NCI-H1417 treated with DMSO at 0.1 percent for 48 hours (cell line): ENCODE measurements at regions not wholly inside any gene's neighbourhood (a gene's known extent, or its start where the extent isn't known, plus 50 kb on each side); places are given as distances from the start of the nearest gene placed in this dataset.

Experiments
- DNase-seq: peaks from one replicate; lab custom pipeline; 2025; lab: John Stamatoyannopoulos, UW

DNA sequence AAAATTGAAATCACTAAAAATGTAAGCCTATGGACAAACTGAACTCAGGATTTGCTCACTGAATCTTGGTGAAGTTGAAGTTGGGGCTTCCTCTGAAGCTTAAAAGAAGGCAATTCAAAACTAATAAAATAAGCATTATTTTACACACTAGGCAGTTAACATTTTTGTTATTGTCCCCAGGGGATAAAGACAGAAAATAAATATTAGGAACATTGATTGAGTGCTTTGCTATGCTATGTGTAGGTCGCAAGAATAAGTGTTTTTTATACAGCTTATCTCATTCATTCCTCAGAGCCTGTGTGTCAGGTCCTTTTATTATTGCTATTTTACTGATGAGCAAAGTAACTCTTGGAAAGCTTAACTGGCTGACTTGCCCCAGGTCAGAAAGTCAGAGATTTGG lies 82.2 kb downstream of the ZNF608 start:
- no peak for DNase-seq

DNA sequence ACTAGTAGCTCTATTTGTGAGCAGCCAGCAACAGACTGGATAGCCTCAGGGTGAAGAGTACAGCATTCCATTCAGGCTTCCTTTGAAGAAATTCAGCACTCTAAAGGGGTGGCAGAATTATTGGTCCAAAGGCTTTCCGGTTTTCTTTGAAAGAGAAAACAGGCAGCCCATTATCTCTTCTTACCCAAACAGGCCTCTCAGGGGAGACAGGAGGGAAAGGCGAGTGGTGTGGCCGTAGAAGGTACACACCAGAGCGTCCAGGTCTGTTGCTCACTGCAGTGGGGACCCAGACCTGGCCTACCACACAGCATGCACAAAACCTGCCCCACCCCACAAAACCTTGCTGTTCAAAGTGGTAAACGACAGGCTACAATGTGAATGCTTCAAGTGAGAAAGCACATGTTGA lies 83.3 kb downstream of the ZNF608 start:
- DNase-seq = no peak

DNA sequence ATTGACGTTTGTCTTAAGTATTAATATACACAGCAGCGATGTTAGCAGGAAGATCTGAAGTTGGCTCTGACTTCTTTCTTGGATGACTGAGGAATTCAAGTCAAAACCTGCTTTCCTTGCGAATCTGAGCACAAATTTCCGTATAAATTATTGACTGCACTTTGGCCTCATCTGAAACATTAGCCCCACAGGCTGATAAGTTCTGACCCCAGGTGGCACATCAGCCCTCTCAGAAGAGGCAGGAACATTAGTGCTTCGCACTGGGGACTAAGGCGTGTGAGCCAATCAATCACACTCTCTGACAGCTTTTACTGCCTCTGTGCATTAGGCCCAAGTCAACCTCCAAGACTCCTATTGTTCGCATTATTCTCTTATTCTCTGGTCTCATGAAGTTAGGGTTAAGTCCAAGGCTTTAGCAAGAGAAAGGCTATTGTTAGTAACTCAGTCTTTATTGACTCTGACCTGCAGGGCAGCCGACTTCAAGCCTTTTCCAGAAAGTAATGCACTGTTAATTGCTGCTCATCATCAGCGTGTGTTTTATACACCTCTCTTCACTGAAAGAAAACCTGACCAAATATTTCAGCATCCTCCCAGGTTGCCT lies 84.2 kb downstream of the ZNF608 start:
- DNase-seq = peak; percentile 53

DNA sequence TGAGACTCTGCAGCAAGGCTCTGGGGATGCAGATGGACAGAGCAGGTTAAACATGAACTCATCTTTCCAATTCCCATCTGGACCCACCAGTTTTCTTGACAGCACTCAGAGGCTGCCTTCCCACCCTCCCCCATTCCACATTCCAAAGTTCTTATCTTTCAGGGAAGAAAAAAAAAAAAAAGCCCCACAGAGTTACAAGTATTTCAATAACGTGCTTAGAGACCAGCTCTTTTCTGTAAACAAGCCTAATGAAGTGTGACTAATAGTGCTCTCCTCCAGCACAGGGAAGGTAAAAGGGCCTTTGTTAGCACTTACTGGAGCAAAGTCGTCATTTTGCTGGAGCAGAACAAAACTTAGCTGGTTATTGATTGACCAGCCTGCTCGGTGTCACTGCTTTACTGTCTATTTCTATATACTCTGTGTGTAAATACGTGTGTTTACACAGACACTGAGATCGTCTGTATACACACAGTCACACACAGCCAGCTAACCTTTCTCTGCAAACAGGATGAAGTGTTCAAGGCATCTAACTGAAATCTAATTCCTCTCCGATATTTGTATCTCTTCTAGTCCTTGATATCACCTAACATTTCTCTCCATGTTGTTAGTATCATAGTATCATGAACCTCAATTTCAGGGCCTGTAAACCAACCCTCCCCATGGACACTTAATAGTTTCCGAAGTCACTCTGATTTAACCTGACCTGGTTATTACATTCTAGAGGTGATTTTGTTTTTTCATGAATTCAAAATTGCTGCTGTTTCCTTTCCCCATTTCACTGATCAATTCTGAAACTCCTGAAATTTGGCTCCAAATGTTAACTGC lies 84.9 kb downstream of the ZNF608 start:
- no peak for DNase-seq

DNA sequence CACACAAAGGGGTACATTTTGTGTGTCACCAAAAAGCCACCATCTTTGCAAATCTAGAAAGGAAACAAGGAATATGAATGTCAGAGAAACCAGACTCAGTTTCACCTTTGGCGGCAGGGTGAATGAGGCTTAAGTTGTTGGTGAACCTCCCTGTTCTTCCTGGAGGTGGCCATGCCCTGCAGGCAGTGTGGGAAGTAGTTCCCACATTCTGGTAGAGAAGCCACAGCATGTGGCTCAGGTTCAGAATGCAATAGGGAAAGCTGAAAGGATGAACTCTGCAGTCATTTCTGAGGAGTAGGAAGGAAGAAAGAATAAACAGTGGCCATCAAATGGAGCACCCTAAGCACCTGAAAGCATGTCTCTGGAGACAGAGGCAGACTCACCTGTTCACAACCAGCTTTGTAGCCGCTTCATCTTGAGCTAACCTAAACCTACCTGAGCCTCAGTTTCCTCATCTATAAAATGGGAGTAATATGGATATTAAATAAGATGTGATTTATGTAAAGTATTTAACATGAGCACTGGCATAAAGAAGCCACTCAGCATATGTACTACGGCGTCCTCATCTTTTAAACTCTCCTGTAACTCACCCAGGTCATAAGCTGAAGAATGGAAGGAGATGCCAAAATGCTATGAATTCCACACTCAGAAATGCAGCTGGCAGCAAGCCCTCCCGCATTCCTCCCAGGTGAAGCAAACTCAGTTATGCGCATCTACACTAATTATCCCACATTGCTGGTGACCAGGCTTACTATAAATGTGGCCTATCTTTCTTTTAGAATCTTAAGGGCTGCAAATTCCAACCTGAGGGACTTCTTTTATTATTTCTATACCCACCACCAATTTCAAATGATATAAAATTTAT lies 86.0 kb downstream of the ZNF608 start:
- DNase-seq = no peak

DNA sequence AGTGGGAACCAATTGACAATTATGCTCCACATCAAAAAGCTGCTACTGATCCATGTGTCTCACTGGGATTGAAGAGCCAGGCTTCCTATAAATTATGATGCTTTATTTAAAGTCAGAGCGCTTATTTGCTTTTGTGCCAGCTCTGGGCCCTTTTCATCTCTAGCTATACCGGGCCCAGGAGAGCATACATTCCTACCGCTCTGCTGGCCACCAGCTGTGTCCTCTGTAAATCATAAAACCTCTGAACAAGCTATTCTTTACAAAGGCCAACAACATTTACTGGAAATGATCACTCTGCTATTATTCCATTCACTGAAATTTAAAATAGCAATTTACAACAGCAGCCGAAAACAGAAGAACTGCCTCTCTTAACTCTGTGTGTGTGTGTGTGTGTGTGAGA lies 86.6 kb downstream of the ZNF608 start:
- peak; percentile 47 for DNase-seq

DNA sequence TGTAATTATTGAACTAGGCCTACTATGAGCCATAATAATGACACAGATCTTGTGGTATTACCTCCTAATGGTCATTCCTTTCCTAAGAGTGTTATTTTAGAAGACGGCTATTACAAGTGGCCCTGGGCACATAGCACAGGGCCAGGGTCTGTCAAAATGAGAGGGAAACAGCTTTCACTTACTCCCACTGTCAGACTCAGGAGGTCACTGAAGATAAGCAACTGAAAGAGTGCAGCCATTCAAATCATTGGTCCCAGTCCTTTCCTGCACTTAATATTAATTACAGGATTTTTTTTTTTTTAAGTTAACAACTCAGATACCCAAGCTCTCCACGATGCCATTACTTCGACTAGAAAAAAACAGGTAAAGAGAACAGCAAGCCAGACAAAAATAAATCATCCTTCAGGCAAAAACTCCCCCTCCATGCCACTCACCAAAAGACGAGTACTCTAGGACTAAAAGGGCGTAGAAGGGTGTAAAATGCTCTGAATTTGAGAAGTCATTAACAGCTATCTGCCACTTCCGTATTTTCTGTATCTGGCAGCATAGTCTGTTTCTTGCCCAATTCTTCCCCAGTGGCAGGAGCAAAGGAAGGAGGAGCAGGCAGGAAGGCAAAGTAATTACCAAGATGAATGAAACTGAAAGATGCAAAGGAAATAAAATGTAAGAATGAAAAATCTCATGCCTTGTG lies 87.4 kb downstream of the ZNF608 start:
- no peak for DNase-seq

DNA sequence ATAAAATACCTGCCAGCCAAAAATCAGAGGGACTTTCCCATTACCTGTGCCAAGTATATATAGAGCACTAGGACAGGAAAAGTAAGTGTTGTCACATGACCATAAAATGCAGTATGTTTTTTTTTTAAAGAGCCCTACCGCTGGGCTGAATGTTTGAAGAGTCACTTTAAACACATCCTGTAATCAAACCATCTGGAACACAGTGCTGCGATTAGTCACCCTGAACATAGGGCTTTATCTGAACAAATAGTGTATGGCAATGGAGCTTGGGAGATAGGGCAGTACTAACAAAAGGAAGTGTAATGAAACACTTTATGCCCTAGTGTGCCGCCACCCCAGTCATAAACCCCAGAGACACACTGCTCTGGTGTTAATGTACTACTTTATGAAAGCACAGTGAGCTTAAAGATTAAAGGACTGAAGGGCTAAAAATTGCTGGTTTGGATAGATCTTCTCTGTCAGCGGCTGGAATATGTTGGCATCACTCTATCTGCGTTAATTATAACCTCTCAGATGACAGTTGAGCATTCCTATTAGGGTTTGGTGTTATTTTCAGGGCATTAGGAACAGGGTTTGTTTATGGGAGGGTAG lies 90.4 kb downstream of the ZNF608 start:
- peak; percentile 85 for DNase-seq

DNA sequence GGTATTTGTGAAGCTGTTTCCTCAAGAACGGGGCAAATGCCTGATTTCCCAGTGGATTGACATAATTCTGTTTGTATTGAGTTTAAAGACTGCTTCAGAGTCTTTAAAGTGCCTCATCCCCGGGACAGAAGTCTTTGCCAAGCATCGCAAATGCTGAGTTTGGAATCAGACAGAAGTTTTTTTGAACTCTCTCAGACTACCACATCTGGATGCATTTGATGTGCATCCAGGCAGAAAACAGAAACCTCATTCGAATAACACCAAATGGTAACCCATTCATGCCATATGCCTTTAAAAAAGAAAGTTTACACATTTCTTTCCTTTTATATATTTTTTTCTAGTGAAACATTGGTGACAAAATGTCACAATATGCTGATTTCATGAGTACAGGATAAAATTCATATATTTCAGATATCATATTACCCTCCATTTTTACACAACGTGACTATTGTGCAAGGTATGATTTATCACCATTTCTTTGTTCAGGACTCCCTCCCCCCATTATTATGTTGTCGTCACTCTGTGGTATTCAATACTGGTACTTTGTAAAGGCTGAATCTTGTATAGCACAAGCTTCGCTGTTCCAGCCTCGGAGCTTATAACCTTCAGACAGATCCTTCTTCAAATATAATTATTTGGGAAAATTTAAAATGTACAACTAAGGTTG lies 91.1 kb downstream of the ZNF608 start:
- peak; percentile 63 for DNase-seq

DNA sequence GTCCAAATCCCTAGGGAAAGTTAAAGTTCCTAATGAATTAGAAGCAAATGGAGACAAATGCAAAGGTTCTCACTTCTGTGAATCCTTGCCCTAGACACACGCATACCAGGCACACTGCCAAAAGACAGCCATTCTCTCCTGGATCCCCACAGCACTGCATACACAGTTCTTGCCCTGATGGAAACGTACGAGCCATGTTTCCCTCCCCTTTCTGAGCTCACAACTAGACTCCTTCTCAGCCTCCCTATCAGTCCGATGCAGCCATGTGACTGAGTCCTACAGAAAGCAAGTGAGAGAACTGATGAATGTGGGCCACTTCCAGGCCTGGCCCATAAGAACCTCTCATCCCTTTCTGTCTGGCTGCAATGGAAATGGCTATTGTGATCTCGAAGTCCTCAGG lies 92.0 kb downstream of the ZNF608 start:
- DNase-seq = no peak

DNA sequence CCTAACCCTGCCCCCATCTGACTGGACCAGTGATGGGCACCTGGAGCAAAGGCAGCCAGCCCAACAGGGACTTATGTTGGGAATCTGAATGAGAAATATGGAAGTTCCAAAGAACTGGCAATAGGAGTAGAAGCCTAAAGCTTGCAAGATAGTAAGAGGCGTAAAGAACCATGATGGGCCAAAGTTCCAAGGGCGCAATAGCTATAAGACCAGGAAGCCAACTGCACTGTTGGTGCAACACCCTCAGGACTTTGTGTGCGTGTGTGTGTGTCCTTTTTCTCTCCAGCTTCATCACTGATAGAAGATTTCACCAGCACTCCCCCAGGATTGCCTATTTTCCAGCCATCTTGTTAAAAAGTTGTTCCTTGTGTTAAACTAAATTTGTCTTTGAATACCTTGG lies 92.8 kb downstream of the ZNF608 start:
- DNase-seq = no peak

DNA sequence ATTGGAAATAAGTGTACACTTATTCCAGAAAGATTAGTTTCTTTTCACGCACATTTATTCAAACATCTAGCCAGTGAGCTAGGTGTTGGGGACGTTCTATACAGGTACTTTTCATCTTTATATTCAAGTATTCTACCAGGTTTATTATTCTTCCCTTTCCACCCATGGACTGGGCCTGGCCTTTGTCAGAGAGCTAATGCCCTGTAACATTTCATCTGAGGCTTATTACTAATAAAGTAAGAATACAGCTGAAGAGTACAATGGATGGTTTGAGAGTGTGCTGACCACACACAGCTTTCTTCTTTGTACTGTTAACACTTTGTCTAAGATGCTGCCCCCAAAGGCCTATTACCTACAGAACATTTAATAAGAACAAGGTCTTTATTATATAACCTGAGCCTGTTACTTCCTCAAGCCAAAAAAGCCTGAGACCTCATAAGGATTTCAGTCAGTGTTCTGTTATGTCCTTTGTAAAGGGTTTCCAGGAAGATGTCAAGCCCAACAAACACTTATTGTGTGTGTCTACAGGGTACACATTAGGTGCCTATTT lies 93.5 kb downstream of the ZNF608 start:
- no peak for DNase-seq

DNA sequence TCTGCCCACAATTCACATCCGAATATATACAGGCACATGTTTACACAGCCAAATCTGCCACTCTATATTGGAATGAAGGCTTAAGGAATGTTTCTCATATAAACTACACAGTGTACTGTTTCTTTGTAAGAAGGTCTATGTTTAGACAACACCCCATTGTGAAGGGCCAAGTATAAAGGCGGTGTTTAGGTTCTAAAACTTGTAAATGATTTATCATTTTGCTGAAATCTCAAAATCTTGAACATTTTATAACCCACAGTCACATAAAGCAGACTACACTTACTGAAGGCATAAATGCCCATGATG lies 94.0 kb downstream of the ZNF608 start:
- DNase-seq = no peak

DNA sequence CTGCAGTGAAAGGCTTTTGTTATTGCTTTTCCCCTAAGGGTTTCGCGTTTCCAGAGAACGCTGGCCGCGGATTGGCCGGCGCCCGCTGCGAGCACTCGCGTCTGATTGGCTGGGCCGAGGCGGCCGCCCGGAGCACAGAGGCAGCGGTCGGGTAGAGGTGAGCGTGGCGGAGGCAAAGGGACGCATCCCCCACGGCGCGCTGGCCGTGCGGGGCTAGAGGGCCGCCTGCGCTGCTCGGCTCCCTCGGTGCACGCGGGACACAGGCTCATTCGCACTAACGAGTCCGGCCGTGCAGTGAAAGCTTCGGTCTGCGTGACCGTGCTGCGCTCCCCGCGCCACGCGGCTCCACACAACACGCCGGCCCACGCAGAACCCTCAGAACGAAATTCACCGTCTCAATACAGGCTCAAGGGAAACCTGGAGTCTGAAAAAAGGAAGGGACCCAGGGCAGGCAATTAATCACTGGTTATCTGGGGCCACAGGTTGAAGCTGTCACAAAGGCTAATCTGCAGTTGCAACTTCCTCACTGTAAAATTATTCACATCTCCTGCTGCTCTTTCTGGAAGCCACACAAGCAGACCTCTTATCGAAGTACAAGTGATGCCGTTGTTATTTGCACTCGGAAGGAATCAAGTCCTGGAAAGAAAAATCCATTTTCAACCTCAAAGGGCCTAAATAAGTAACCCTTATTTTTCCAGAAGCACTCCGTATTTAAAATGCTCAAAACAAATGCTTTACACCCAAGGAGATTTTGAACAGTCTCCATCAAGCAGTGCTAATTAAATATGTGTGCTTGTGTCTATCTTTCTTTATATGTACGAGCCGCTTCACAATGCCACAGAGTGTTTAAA lies 94.6 kb downstream of the ZNF608 start:
- DNase-seq = peak; percentile 45

DNA sequence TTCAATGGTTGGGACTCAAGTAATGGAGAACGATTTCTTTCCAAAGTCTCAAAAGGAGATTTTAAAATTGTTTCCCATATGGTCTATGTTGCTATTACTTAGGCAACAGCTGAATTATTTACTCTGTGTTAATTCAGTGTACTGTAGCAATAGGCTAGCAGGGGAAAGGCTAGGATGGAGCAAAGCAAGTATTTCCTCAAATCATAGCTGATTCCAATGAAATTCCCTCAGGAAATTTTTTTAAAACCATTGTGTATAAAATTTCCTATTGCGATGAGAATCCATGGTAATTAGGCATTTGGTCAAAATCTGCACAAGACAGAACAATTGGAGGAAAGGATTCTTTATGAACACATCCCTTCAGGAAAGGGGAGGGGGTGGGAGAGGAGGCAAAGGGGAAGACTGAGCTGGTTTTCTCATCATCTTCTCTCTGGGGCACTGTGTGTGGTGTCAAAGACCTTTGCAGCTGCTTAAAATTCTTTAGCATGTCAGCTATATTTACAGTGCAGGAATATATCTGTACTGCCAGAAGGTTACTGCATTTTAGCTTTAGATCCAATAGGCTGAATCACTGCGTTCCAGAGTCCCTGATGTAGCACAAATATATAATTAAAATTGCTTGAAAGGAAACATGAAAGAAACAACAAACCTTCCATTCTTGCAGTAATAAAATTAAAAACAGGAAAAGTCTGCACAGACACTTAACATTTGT lies 95.3 kb downstream of the ZNF608 start:
- no peak for DNase-seq

DNA sequence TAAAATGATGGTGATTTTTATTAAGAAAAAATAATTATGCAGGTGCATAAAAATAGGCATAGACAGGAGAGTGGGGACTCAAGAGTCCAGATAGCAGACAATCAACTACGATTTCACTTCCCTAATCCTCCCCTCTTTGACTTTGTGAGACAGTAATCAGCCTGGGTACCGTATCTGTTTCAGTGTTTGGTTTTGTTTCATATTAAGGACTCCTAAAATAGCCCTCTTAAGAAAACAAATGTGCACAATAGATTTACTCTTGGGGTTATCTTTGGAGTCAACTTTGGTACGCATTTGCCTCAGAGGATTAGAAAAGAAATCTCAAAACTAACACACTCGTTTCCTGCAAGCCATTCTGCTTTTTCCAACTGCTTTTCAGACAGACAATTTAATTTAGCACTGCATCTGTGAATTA lies 96.3 kb downstream of the ZNF608 start:
- no peak for DNase-seq

DNA sequence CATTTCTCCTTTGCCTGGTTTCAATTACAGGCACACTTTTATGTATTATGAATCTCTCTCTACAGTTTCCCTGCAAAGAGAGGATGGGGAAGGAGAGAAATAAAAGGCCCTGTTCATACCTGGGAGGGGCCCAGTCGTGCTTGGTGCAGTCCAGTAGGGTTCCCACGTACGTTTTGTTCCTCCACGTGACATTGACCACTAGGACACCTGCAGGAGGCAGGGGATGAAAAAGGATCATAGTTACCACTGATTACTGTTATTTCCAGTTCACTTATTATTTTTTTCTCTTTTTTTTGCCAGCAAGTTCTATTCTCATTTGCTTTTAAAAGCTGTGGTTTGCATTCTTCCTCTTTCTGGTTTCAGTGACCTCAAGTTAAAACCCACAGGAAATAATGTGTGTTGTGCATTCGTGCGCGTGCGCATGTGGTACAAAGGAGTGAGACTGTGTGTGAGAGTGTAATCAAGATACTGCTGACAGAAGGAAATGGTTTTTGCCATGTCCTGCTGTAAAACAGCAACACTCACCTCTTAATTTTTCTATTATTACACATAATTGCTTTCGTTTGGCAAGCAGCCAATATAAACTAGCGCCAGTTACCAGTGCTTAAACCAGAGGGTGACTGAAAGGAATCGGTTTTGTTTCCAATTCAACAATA lies 96.8 kb downstream of the ZNF608 start:
- DNase-seq = peak; percentile 74

DNA sequence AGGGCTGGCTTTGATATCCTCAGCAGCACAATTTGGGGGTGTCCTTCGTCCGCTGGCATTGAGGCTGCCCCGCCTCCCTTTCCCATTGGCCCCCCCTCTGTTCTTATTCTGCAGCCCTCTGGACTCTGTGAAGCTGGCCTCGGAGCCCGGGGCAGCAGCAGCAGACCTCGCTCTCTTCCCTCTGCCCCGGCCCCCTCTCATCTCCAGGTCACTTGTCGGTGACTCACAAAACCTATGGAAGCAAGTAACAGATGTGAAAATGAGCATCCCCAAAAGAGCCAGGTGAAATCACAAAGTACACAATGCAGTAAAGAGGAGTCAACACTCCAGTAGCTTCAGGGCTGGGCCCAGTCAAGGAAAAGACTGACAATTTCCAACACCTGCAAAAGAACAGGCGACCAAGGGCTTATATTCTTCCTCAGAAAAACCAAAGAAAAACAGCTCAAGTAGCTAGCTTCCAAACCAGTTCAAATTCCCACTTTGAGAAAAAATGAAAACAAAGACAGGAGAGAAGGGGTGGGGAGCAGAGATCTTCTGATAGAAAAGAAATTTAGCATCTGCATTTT lies 97.5 kb downstream of the ZNF608 start:
- DNase-seq = no peak

DNA sequence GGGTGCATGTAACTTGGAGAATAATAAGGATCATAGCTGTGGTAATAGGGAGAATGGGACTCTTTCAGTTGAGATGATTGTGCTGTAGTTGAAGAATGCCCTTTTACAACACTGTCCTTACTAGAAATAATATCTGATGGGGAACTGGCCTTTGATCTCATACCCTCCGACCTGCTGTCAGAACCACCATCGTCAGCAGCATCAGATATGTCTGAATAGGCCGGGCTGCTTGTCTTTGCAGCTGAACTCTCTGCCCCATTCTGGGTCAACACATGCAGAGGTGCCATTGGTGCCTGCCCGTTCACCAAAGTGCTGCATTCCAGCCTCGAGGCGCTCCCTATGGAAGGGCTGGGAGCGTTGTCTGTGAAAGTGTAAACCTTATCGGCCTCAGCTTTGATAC lies 99.1 kb downstream of the ZNF608 start:
- no peak for DNase-seq
